GM20000 (cell line): ENCODE measurements at regions not wholly inside any gene's neighbourhood (a gene's known extent, or its start where the extent isn't known, plus 50 kb on each side); places are given as distances from the start of the nearest gene placed in this dataset.

Experiments
- DNase-seq: peaks from one replicate; pipeline ENCODE4 v3.0.0; 2012; ENCODE audit warnings: low spot score
- CTCF ChIP-seq: IDR thresholded peaks from 2 replicates; pipeline ENCODE4 v1.5.1; 2012; ENCODE audit warnings: mild to moderate bottlenecking, control low read depth; ENCODE audit errors: extremely low read depth, missing control alignments

GRCh38 chr6:137434640-137435039, 59.6 kb downstream of the OLIG3 start:
- no peak for DNase-seq
- TF ChIP-seq CTCF = no peak

GRCh38 chr6:137432054-137432611, 62.1 kb downstream of the OLIG3 start:
- no peak for DNase-seq

GRCh38 chr6:137430954-137431353, 63.2 kb downstream of the OLIG3 start:
- no peak for TF ChIP-seq CTCF
- no peak for DNase-seq

More at GRCh38 chr6:137432054-137432611, 62.1 kb downstream of the OLIG3 start:
- no peak for TF ChIP-seq CTCF

GRCh38 chr6:137427656-137428290, 66.4 kb downstream of the OLIG3 start:
- DNase-seq = no peak
- no peak for TF ChIP-seq CTCF

GRCh38 chr6:137426007-137426689, 68.0 kb downstream of the OLIG3 start:
- TF ChIP-seq CTCF = no peak
- no peak for DNase-seq

GRCh38 chr6:137424251-137424650, 69.9 kb downstream of the OLIG3 start:
- no peak for TF ChIP-seq CTCF
- DNase-seq = no peak

- no peak for TF ChIP-seq CTCF
- no peak for DNase-seq
Observed at GRCh38 chr6:137423451-137424168, 70.6 kb downstream of the OLIG3 start.
